Iris pigment epithelial cell (primary cell): ENCODE measurements at regions not wholly inside any gene's neighbourhood (a gene's known extent, or its start where the extent isn't known, plus 50 kb on each side); places are given as distances from the start of the nearest gene placed in this dataset.
"Not testable (repeated sequence)": the region's sequence is repeated elsewhere in the genome, so short reads cannot be mapped to it uniquely, and the experiment has no call there.

Experiments used
- DNase-seq: peaks from one replicate; pipeline ENCODE4 v3.0.0-alpha.2; 2011; ENCODE audit warnings: low read depth

DNA sequence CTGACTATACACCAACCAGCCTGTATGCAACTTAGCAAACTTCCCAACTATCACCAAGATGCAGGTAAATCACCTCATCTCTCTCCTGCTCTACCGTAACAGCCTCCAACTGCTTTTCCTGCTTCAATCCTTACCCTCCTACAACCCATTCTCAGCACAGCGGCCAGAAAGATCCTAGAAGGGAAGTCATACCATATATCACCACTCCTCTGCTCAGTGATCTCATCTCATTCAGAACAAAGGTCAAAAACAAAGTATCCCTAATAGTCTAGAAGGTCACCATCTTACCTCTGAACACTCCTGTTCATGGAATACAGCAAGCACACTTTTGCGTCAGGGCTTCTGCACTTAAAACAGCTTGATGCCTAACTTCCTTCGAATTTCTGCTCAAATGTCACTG lies 62.2 kb upstream of the RNF38 start:
- no peak for DNase-seq

DNA sequence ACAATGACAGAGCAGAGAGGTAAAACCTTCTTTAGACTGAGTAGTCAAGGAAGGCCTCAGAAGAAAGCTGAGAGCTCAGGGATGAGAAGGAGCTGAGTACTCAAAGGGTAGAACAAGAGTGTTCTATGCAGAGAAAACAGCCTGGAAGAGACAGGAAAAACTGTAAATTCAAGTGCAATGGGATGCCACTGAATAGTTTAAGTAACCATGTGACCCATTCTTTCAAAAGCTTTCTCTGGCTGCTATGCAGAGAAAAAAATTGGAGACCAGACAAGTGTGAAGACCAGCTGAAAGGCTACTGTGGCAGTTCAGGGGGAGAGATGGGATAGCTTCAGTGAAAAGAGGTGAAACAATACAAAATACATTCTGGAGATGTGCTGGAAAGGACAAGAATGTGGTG lies 61.3 kb upstream of the RNF38 start:
- DNase-seq = peak; percentile 58

DNA sequence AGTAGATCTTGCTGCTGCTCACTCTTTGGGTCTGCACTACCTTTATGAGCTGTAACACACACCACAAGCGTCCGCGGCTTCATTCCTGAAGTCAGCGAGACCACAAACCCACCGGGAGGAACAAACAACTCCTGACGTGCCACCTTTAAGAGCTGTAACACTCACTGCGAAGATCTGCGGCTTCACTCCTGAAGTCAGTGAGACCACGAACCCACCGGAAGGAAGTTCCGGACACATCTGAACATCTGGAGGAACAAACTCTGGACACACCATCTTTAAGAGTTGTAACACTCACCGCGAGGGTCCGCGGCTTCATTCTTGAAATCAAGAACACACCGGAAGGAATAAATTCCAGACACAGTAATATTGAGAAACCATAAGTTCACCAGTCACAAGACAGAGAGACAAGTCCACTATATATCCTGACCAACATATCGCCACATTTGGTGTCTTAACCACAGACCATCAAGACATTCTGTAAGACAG lies 58.4 kb upstream of the RNF38 start:
- DNase-seq = not testable (repeated sequence)

DNA sequence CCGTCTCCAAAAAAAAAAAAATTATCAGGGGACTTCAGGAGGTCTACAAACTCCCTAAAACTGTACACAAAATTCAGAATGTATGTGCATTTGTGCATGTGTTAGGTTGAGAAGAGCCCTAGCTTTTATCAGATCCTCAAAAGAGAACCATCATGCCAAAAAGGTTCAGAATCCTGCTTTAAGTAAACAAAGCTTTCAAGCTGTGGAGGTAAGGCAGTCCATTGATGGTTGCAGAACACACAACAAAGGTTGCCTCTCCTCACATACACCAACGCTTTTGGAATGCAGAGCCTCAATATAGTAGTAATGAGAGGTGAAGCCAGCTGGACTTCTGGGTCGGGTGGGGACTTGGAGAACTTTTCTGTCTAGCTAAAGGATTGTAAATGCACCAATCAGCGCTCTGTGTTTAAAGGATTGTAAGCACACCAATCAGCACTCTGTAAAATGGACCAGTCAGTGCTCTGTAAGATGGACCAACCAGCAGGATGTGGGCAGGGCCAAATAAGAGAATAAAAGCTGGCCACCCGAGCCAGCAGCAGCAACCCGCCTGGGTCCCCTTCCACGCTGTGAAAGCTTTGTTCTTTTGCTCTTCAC lies 57.9 kb upstream of the RNF38 start:
- no peak for DNase-seq

DNA sequence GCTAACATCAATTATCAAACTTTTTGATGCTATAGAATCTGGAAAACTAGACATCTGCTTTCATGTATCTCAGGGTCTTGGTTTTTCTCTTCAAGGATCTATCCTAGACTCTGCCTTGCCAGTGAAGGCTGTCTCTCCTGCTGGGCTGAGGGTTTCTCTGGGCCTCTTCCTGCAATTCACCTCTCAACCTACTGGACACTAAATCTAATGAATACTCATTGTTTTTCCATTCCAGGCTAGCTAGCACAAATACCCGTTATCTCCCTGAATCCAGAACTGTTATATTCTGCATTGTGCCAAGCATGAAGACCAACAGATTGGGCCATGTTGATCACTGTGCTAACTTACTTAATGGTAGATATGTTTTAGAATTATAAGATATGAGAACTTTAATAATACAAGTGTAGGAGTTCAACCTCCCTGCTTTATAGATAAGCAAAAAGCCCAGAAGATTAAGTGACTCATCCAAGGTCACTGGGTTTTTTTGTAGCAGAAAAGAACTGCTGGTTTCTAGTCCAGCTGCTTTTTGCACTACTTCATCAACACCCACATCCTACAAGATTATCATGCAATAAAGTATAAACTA lies 56.5 kb upstream of the RNF38 start:
- peak; percentile 48 for DNase-seq

GRCh38 chr9:36451949-36452348 lies 51.9 kb upstream of the RNF38 start:
- DNase-seq = no peak

DNA sequence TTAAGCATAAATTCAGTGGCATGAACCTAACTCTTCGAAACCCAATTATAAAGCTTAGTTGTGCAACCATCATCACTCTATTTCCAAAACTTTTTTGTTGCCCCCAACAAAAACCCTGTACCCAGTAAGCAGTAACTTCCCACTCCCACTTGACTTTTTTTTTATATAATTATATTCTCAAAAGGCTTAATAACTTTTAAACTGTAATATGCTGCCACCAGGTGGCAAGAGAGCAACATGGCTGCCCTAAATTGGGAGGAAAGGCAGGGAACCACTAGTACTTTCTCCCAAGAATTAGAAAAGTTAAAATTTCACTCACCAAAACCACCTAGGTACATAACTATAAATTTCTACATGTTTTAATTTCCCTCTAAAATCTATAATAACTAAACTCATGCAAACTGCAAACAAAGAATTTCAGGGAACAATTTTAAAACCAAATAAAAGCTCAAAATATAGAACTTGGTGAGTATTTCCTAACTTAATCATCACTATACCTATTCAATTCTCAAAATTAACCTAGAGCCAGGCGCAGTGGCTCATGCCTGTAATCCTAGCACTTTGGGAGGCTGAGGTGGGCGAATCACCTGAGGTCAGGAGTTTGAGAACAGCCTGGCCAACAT lies 50.2 kb upstream of the RNF38 start:
- peak; percentile 45 for DNase-seq
